Testis (tissue), 2 donors: ENCODE measurements at regions not wholly inside any gene's neighbourhood (a gene's known extent, or its start where the extent isn't known, plus 50 kb on each side); places are given as distances from the start of the nearest gene placed in this dataset.

Experiments used
- POLR2A ChIP-seq: fragments of 450-650 bp; IDR thresholded peaks from one replicate; pipeline ENCODE4 v1.6.1; 2017; ENCODE audit warnings: antibody characterized with exemption, mild to moderate bottlenecking, moderate library complexity
- TF ChIP-seq, protein P1 (sequence below), 3 experiments: fragments of 450-650 bp in 2 of 3; fragments of 200-600 bp in 1 of 3; sonication (generic) in 1 of 3; IDR thresholded peaks; one replicate each; pipeline ENCODE4 v1.5.1; 2016 to 2019; ENCODE audit warnings: antibody characterized with exemption in 3 of 3, mild to moderate bottlenecking in 2 of 3, moderate library complexity in 1 of 3

DNA sequence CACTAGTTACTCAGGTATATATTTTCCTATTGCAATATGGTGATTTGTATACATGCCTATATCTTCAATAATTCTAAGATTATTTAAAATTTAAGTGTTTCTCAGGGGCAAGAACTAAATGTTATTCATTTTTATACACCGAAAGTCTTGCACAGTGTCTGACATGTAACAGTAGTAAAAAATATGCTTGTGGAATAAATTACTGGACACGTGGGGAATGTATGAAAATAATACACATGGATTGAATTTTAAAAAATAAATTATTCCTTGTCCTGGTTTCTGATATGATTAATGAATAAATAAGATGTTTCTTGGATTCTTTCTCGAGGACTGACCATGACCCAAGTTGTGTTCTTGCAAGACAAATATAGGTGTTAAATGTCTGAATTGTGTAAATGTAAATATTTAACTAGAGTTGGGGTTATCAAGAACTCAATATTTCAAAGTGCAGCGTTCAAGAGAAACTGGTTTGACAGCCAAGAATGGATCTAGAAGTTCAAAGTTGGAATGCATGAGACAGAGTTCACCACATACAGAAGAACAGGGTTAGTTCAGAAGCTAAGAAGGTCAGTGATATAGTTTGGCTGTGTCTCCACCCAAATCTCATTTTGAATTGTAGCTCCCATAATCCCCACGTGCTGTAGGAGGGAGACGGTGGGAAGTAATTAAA, 142.1 kb upstream of the SPAG17 start:
- TF ChIP-seq, protein P1, sequence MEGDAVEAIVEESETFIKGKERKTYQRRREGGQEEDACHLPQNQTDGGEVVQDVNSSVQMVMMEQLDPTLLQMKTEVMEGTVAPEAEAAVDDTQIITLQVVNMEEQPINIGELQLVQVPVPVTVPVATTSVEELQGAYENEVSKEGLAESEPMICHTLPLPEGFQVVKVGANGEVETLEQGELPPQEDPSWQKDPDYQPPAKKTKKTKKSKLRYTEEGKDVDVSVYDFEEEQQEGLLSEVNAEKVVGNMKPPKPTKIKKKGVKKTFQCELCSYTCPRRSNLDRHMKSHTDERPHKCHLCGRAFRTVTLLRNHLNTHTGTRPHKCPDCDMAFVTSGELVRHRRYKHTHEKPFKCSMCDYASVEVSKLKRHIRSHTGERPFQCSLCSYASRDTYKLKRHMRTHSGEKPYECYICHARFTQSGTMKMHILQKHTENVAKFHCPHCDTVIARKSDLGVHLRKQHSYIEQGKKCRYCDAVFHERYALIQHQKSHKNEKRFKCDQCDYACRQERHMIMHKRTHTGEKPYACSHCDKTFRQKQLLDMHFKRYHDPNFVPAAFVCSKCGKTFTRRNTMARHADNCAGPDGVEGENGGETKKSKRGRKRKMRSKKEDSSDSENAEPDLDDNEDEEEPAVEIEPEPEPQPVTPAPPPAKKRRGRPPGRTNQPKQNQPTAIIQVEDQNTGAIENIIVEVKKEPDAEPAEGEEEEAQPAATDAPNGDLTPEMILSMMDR (IDR thresholded peaks at IDR 0.05): no peak
- TF ChIP-seq POLR2A: no peak
